Transverse colon (tissue), 3 donors: ENCODE measurements at regions not wholly inside any gene's neighbourhood (a gene's known extent, or its start where the extent isn't known, plus 50 kb on each side); places are given as distances from the start of the nearest gene placed in this dataset.

Source experiments
- EP300 ChIP-seq: sonication (generic); formaldehyde crosslinking; IDR thresholded peaks from one replicate; pipeline ENCODE4 v1.6.1; 2017; ENCODE audit warnings: antibody characterized with exemption, low read depth
- POLR2A ChIP-seq: fragments of 450-650 bp; IDR thresholded peaks from one replicate; pipeline ENCODE4 v1.6.1; 2016; ENCODE audit warnings: antibody characterized with exemption, mild to moderate bottlenecking, moderate library complexity
- TF ChIP-seq, protein P1 (sequence below), 5 experiments: fragments of 200-600 bp in 3 of 5; fragments of 450-650 bp in 2 of 5; sonication (generic) in 3 of 5; IDR thresholded peaks; 1 replicate in 2 of 5; 2 replicates in 3 of 5; pipeline ENCODE4 v1.5.1; 2016 to 2017; ENCODE audit warnings: antibody characterized with exemption in 5 of 5, inconsistent platforms in 3 of 5, mild to moderate bottlenecking in 2 of 5, moderate library complexity in 1 of 5

DNA sequence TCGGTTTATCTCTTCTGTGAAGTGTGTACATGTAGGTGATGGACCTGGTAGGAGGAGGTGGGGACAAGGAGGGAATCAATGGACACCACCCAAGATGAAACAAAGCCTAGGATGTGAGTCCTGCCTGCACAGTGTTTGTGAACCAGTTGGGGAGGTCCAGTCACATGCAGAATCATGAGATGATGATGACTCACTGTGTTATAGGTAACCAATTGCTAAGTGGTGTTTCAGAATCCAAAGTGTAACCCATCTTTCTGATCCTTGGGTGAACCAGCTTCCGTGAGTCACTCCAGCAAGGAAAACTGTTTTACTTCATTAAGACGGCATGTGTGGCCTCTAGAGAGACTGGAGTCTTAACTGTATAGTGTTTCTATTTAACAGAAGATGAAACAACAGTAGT lies 57.9 kb upstream of the HPF1 start:
- TF ChIP-seq, protein P1, sequence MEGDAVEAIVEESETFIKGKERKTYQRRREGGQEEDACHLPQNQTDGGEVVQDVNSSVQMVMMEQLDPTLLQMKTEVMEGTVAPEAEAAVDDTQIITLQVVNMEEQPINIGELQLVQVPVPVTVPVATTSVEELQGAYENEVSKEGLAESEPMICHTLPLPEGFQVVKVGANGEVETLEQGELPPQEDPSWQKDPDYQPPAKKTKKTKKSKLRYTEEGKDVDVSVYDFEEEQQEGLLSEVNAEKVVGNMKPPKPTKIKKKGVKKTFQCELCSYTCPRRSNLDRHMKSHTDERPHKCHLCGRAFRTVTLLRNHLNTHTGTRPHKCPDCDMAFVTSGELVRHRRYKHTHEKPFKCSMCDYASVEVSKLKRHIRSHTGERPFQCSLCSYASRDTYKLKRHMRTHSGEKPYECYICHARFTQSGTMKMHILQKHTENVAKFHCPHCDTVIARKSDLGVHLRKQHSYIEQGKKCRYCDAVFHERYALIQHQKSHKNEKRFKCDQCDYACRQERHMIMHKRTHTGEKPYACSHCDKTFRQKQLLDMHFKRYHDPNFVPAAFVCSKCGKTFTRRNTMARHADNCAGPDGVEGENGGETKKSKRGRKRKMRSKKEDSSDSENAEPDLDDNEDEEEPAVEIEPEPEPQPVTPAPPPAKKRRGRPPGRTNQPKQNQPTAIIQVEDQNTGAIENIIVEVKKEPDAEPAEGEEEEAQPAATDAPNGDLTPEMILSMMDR (IDR thresholded peaks at IDR 0.05) = no peak
- TF ChIP-seq POLR2A = no peak
- no peak for TF ChIP-seq EP300
